ENCODE measurements at regions not wholly inside any gene's neighbourhood (a gene's known extent, or its start where the extent isn't known, plus 50 kb on each side); places are given as distances from the start of the nearest gene placed in this dataset.

- POLR2A ChIA-PET: no interaction called here
- TF ChIP-seq ZNF354C (tag by site-specific recombination; IDR thresholded peaks at IDR 0.05; ENCODE audit: borderline replicate concordance, low read depth) (no peak), REST (tag by site-specific recombination; IDR thresholded peaks at IDR 0.05) (peak; percentile 95)
- Histone ChIP-seq H3K36me3 (ENCODE audit: control insufficient read depth in 2 of 2, insufficient read depth in 1 of 2, low read length in 2 of 2) (no peaks in the 10 kb centered on the region), H3K4me3 (ENCODE audit: low read depth, low read length) (no peak overlapping the region), H3K27ac (ENCODE audit: extremely low read depth, low read depth, low read length) (no peak overlapping the region), H3K9me3 (ENCODE audit: control insufficient read depth, insufficient read depth, low read depth, low read length) (no peaks in the 10 kb centered on the region), H3K4me1 (ENCODE audit: control insufficient read depth, insufficient read depth, low read length) (peaks cover 5% of the 10 kb centered on the region; the same call in 1 of the 2 replicates)
- CTCF ChIA-PET: no interaction called here
Observed at GRCh38 chr3:193055352-193055751, 137.7 kb upstream of the MB21D2 start.

- Histone ChIP-seq H3K4me1 (ENCODE audit: control insufficient read depth, insufficient read depth, low read length) (no peaks in the 10 kb centered on the region), H3K36me3 (ENCODE audit: control insufficient read depth in 2 of 2, insufficient read depth in 1 of 2, low read length in 2 of 2) (no peaks in the 10 kb centered on the region), H3K9me3 (ENCODE audit: control insufficient read depth, insufficient read depth, low read depth, low read length) (no peaks in the 10 kb centered on the region), H3K4me3 (ENCODE audit: low read depth, low read length) (no peak overlapping the region), H3K27ac (ENCODE audit: extremely low read depth, low read depth, low read length) (no peak overlapping the region)
- CTCF ChIA-PET: interaction anchor here (0.5 kb wide), 1 partner anchor 240 kb away, joined by 3 read pairs; no protein-coding TSS in a partner anchor
- POLR2A ChIA-PET: no interaction called here
- TF ChIP-seq FEZF1 (tag by site-specific recombination; IDR thresholded peaks at IDR 0.05) (0 out of 2 replicates have a peak, but pooled peaks have one; percentile 25), ZBTB10 (tag by site-specific recombination; IDR thresholded peaks at IDR 0.05) (no peak)
Observed at GRCh38 chr3:193057616-193058015, 140.0 kb upstream of the MB21D2 start.

- Histone ChIP-seq H3K9me3 (ENCODE audit: control insufficient read depth, insufficient read depth, low read depth, low read length) (no peaks in the 10 kb centered on the region), H3K36me3 (ENCODE audit: control insufficient read depth in 2 of 2, insufficient read depth in 1 of 2, low read length in 2 of 2) (no peaks in the 10 kb centered on the region), H3K27ac (ENCODE audit: extremely low read depth, low read depth, low read length) (no peak overlapping the region), H3K4me1 (ENCODE audit: control insufficient read depth, insufficient read depth, low read length) (no peaks in the 10 kb centered on the region), H3K4me3 (ENCODE audit: low read depth, low read length) (no peak overlapping the region)
- POLR2A ChIA-PET: no interaction called here
- CTCF ChIA-PET: interaction anchor here (0.9 kb wide), 1 partner anchor 20 kb away, joined by 3 read pairs; no protein-coding TSS in a partner anchor
- TF ChIP-seq OSR2 (tag by site-specific recombination; IDR thresholded peaks at IDR 0.05) (peak; percentile 12; the same call in 1 of the 2 replicates), ZNF768 (tag by site-specific recombination; IDR thresholded peaks at IDR 0.05) (no peak), ZNF629 (tag by site-specific recombination; IDR thresholded peaks at IDR 0.05) (no peak), ZSCAN16 (tag by site-specific recombination; IDR thresholded peaks at IDR 0.05) (no peak), GLI2 (tag by site-specific recombination; IDR thresholded peaks at IDR 0.05; ENCODE audit: borderline replicate concordance, low read depth) (no peak), ZNF664 (tag by site-specific recombination; IDR thresholded peaks at IDR 0.05) (0 out of 2 replicates have a peak, but pooled peaks have one; percentile 12), EGR2 (tag by site-specific recombination; IDR thresholded peaks at IDR 0.05; ENCODE audit: low read depth) (peak; percentile 24; the same call in 1 of the 2 replicates), ZNF394 (tag by site-specific recombination; IDR thresholded peaks at IDR 0.05; ENCODE audit: borderline replicate concordance) (no peak), ZNF132 (tag by site-specific recombination; IDR thresholded peaks at IDR 0.05; ENCODE audit: borderline replicate concordance) (no peak), PRDM6 (tag by site-specific recombination; IDR thresholded peaks at IDR 0.05) (peak; percentile 58), ZNF341 (tag by site-specific recombination; IDR thresholded peaks at IDR 0.05; ENCODE audit: low read depth) (no peak), ZNF18 (tag by site-specific recombination; IDR thresholded peaks at IDR 0.05) (no peak), ZFHX2 (tag by site-specific recombination; conservative IDR thresholded peaks at IDR 0.05) (peak; percentile 65), ZNF112 (tag by site-specific recombination; IDR thresholded peaks at IDR 0.05) (no peak)
Observed at GRCh38 chr3:193060748-193061546, 143.3 kb upstream of the MB21D2 start.
